Heart left ventricle (tissue), 16 donors: ENCODE measurements at regions not wholly inside any gene's neighbourhood (a gene's known extent, or its start where the extent isn't known, plus 50 kb on each side); places are given as distances from the start of the nearest gene placed in this dataset.

Source experiments
- ATAC-seq, 4 donors: fragments of 200-7000 bp; cut with Tn5 transposase; one replicate each; pipeline ENCODE4 v1.9.1; 2020 to 2022; ENCODE audit warnings: moderate library complexity in 4 of 4, mild to moderate bottlenecking in 3 of 4, moderate number of reproducible peaks in 1 of 4
- DNase-seq, 5 donors: peaks; one replicate each; pipeline ENCODE4 v3.0.0-alpha.2; 2020
- H3K27ac ChIP-seq, 12 donors: fragments of 200-600 bp; sonication (generic) in 4 of 12; one replicate each; pipeline versions ENCODE4 v1.5.0 to v1.8.0; 2016 to 2022; ENCODE audit warnings: mild to moderate bottlenecking in 2 of 12
- H3K27me3 ChIP-seq, 9 donors: fragments of 200-600 bp; sonication (generic) in 2 of 9; one replicate each; pipeline versions ENCODE4 v1.5.1 to v1.8.0; 2016 to 2022; ENCODE audit warnings: mild to moderate bottlenecking in 3 of 9
- H3K36me3 ChIP-seq, 9 donors: fragments of 200-600 bp; sonication (generic) in 2 of 9; one replicate each; pipeline versions ENCODE4 v1.5.0 to v1.8.0; 2018 to 2022; ENCODE audit warnings: mild to moderate bottlenecking in 2 of 9
- H3K4me1 ChIP-seq, 12 donors: fragments of 200-600 bp; sonication (generic) in 4 of 12; one replicate each; pipeline versions ENCODE4 v1.5.0 to v1.8.0; 2016 to 2022; ENCODE audit warnings: mild to moderate bottlenecking in 3 of 12
- H3K4me3 ChIP-seq, 12 donors: fragments of 200-600 bp; sonication (generic) in 4 of 12; one replicate each; pipeline versions ENCODE4 v1.5.0 to v1.8.0; 2017 to 2022; ENCODE audit warnings: mild to moderate bottlenecking in 9 of 12, moderate library complexity in 4 of 12
- H3K9me3 ChIP-seq, 12 donors: fragments of 200-600 bp; sonication (generic) in 4 of 12; one replicate each; pipeline versions ENCODE4 v1.5.0 to v1.8.0; 2016 to 2022; ENCODE audit warnings: mild to moderate bottlenecking in 1 of 12
- POLR2A ChIP-seq, 2 donors: fragments of 450-650 bp; IDR thresholded peaks; one replicate each; pipeline ENCODE4 v1.6.1; 2017; ENCODE audit warnings: antibody characterized with exemption in 2 of 2, mild to moderate bottlenecking in 2 of 2, moderate library complexity in 2 of 2
- WGBS, 4 donors: extraction: QIAGEN DNeasy Blood & Tissue Kit in 2 of 4; methylation state at CpG; one replicate each; pipeline versions ENCODE4 v1.1.5 to v1.1.7; 2013 to 2018; 5-methylcytosine and 5-hydroxymethylcytosine counted together
- intact Hi-C, 10 donors: fragments of 100-400 bp; cut with DNase I; formaldehyde crosslinking; loops; one replicate each; pipeline versions ENCODE4 v1.11.1 to v1.14.2; 2022
- TF ChIP-seq, protein P1 (sequence below), 12 donors: fragments of 200-600 bp; sonication (generic) in 4 of 12; IDR thresholded peaks; one replicate each; pipeline versions ENCODE4 v1.5.0 to v1.8.0; 2018 to 2022; ENCODE audit warnings: antibody characterized with exemption in 12 of 12, mild to moderate bottlenecking in 5 of 12
- donor health status: ischemic (EF 13 %, LVEDD 7.1; RV severe dilation, severe dysfunction).
- donor health status: healthy with polysubstance abuse.
- donor health status: DM: no; HTN: yes; CAD: no.
- donor health status: DM: no; HTN: no; CAD: no.
- donor health status: ischemic (EF 25% LVEDD 6.9; RV normal size, moderate dysfunction).
- donor health status: ischemic (EF 25% LVEDD 5.7; RV mildly dilated, moderate dysfunction).
- donor health status: healthy.
- donor health status: DM: yes; HTN: yes; CAD: no.
- donor health status: ischemic (EF 35%, LVEDD 5.7; RV mildly dilated, moderate dysfunction).
- donor health status: nonischemic (EF 11% LVEDD 7.7; RV severe dilation, severe dysfunction).
- donor health status: DM: yes; HTN: yes; CAD: no.
- donor health status: PGD.
- donor health status: ischemic (EF 29% LVEDD 5.4; RV normal size, mild dysfunction).
- donor health status: nonischemic (EF 23%, LVEDD 6.1; RV moderate dilation, normal function).

DNA sequence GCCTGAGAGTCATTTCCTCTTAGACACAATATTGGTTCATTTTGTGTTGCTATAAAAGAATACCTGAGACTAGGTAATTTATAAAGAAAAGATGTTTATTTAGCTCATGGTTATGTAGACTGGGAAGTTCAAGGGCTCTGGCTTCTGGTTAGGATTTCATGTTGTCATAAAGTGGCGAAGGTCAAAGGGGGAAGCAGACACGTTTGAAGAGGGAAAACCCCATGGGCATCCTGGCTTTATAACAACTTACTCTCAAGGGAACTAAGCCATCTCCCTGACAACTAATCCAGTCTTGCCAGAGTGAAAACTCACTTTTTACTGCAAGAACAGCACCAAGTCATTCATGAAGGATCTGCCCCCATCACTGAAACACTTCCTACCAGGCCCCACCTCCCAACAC, 89.7 kb upstream of the RNF152 start:
- intact Hi-C loops, result no loop called here
- WGBS, 4 donors, result 48 to 65% (median 53%) methylated on average over 2 of the region's 2 CpGs
- Histone ChIP-seq H3K4me1 (peaks cover 0 to 8% (median 0%) of the 10 kb centered on the region in 12 donors), H3K4me3 (no peak overlapping the region), H3K36me3 (no peaks in the 10 kb centered on the region), H3K27me3 (no peaks in the 10 kb centered on the region), H3K27ac (no peak overlapping the region), H3K9me3 (no peaks in the 10 kb centered on the region)
- no peak for TF ChIP-seq POLR2A (IDR thresholded peaks at IDR 0.05)
- TF ChIP-seq, protein P1, sequence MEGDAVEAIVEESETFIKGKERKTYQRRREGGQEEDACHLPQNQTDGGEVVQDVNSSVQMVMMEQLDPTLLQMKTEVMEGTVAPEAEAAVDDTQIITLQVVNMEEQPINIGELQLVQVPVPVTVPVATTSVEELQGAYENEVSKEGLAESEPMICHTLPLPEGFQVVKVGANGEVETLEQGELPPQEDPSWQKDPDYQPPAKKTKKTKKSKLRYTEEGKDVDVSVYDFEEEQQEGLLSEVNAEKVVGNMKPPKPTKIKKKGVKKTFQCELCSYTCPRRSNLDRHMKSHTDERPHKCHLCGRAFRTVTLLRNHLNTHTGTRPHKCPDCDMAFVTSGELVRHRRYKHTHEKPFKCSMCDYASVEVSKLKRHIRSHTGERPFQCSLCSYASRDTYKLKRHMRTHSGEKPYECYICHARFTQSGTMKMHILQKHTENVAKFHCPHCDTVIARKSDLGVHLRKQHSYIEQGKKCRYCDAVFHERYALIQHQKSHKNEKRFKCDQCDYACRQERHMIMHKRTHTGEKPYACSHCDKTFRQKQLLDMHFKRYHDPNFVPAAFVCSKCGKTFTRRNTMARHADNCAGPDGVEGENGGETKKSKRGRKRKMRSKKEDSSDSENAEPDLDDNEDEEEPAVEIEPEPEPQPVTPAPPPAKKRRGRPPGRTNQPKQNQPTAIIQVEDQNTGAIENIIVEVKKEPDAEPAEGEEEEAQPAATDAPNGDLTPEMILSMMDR (IDR thresholded peaks at IDR 0.05), result no peak
- ATAC-seq (no peak), DNase-seq (no peak)

DNA sequence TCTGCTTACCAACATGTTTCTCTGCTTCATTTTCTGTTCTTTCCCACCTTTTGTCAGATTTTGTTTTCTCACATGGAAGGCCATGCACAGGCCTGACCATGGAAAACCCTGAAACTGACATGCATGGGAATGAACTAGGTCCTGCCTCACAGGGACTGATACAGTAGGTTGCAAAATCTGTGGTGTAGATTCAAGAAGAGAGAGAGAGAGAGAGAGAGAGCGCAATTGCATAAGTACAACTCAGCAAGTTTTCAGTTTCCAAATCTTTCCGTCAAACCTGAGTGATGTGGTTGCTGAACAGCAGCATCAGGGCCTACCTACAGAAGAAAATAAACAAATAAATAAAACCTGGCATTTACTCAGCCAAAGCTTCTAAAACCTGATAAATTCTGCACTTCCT, 87.5 kb upstream of the RNF152 start:
- WGBS, 4 donors, result 81 to 88% (median 84%) methylated on average over 2 of the region's 2 CpGs
- ATAC-seq (no peak), DNase-seq (no peak)
- Histone ChIP-seq H3K4me3 (no peak overlapping the region), H3K36me3 (no peaks in the 10 kb centered on the region), H3K9me3 (no peaks in the 10 kb centered on the region), H3K27me3 (no peaks in the 10 kb centered on the region), H3K27ac (no peak overlapping the region), H3K4me1 (peaks cover 0 to 8% (median 0%) of the 10 kb centered on the region in 12 donors)
- TF ChIP-seq, protein P1 (IDR thresholded peaks at IDR 0.05), result no peak
- TF ChIP-seq POLR2A (IDR thresholded peaks at IDR 0.05), result no peak
- intact Hi-C loops, result no loop called here

DNA sequence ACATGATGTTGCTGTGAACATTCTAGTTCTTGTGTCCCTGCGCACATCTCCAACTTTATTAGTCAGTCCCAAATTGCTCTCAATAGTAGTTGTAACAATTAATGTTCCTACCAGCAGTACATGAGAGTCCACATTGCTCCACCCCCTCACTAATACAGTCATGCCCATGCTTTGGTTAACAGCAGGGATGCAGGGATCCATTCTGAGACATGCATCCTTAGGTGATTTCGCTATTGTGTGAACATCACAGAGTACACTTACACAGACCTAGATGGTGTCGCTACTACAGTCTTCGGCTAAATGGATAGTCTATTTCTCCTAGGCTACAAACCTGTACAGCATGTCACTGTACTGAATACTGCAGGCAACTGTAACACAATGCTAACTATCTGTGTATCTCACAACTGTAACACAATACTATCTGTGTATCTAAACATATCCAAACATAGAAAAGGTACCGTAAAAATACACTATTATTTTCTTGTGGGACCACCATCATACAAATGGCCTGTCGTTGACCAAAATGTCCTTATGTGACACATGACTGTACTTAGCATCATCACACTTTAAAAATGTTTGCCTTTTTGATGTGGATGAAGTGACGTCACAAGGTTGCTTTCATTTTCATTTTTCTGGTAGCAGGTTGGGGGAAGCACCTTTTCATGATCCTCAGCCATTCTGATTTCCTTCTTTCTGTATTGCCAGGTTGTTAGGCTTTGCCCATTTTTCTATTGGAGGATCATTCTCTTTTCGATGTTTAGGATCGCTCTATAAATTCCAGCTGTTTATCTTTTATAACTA, 82.9 kb upstream of the RNF152 start:
- WGBS, 4 donors, result 86 to 94% (median 92%) methylated on average over 9 of the region's 9 CpGs
- ATAC-seq (no peak), DNase-seq (no peak)
- Histone ChIP-seq H3K4me1 (peaks cover 0 to 6% (median 0%) of the 10 kb centered on the region in 12 donors), H3K27me3 (no peaks in the 10 kb centered on the region), H3K9me3 (peaks cover 0 to 3% (median 0%) of the 10 kb centered on the region in 12 donors), H3K4me3 (no peak overlapping the region), H3K36me3 (no peaks in the 10 kb centered on the region), H3K27ac (no peak overlapping the region)
- TF ChIP-seq, protein P1 (IDR thresholded peaks at IDR 0.05), result no peak
- no peak for TF ChIP-seq POLR2A (IDR thresholded peaks at IDR 0.05)
- intact Hi-C loops, result no loop called here

DNA sequence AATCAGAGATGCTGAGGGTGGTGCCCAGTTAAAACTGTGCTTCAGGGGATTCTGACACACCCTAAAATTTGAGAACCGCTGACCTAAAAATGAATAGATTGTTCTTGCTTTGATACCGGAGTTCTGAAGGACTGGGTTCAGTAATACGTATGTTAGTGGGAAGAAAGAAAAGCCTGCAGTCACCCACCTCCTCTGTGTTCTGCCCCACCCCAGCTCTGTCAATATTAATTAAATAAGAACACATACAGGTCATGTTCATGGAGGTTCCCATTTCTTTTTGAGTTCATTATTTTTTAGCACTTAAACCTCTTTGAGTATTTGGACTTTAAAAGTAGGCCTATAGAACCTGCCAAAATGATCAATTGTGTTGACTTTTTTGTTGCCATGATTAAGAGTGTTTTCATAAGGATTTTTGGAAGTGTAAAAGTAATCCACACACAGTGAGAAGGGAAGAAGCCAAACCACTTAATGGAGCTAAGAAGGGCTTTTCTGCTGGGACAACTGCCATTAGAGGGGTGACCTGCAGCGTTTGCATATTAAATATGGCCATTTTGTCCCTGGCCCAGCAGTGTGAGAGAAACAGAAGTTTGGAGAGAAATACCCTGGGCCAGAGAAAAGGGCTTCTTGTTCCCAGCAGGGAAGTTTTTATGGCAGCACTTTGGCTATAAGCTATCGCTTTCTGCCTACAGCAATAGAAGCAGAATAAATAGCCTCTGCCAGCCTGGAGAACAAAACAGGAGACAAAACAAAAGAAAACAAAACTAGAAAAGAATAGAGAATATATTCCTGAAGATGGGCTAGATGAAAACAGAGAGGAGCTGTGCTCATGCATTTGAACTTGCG, 80.7 kb upstream of the RNF152 start:
- H3K4me1 ChIP-seq, result peaks cover 0 to 6% (median 0%) of the 10 kb centered on the region in 12 donors
- no peak for TF ChIP-seq POLR2A (IDR thresholded peaks at IDR 0.05)
- TF ChIP-seq, protein P1 (IDR thresholded peaks at IDR 0.05), result no peak
- peak overlapping the region in 1 of 12 donors; percentile 17 for H3K27ac ChIP-seq
- 91 to 95% (median 93%) methylated on average over 6 of the region's 6 CpGs for WGBS, 4 donors
- no peaks in the 10 kb centered on the region for H3K36me3 ChIP-seq
- ATAC-seq (no peak), DNase-seq (no peak)
- intact Hi-C loops, result no loop called here
- no peaks in the 10 kb centered on the region for H3K27me3 ChIP-seq
- H3K9me3 ChIP-seq, result peaks cover 0 to 3% (median 0%) of the 10 kb centered on the region in 12 donors
- H3K4me3 ChIP-seq, result no peak overlapping the region
